HG02981 (cell line): ENCODE measurements at regions not wholly inside any gene's neighbourhood (a gene's known extent, or its start where the extent isn't known, plus 50 kb on each side); places are given as distances from the start of the nearest gene placed in this dataset.

ENCODE experiments used
- ATAC-seq: cut with Tn5 transposase; IDR thresholded peaks from one replicate; pipeline ENCODE4 v1.9.1; 2021; ENCODE audit warnings: mild to moderate bottlenecking, moderate library complexity; ENCODE audit not compliant: unreplicated experiment

DNA sequence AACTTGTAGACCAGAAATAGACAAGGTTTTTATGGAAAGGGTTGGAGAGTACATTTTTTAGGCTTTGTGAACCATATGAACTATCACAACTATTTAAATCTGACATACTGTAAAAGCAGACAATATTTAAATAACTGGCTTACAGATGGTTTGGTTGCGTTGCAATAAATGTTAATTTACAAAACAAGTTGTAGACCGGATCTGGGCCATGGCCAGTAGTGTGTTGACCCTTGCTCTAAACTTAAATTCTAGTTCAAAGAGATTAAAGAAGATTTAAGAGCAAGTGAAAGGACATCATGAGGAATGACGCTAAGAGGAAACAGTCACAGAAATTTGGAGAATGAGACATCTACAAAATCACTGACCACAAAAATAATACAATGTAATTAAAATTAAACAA, 652.7 kb downstream of the DCDC2C start:
- ATAC-seq, result no peak

DNA sequence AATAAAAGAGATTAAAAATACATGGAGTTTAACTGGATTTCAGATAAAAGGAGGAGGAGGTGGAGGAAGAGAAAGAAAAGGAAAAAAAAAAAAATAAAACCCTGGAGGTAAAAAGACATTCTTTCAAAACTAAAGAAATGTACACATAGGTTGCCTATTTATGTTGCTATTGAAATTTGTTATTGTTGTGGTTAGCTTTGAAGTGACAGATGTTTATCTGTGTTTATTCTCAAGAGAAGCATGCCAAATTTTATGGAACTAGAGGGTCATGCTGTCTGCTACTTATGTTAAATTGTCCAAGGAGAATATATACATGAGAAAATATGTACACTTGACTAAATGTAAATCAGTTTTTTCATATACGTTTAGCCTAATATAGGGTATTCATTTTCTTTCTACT, 653.2 kb downstream of the DCDC2C start:
- no peak for ATAC-seq

DNA sequence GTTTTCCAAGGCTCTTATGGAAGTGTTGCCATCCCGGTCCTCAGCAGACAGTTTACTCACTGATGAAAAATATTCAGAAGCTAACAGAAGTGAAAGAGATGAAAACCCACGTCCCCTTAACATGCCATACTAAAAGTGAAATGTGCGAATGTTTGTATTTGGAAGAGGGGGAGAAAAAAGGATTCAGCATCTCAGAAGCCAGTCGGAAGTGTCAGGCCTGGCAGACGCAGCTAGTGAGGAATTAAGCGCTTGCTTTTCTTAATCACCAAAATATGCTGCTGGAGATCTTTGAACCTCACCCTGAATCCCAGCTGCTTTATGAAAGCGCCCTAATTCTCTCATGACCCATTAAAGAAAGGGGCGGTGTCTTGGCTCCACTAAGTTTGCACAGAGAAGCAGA, 653.7 kb downstream of the DCDC2C start:
- no peak for ATAC-seq

DNA sequence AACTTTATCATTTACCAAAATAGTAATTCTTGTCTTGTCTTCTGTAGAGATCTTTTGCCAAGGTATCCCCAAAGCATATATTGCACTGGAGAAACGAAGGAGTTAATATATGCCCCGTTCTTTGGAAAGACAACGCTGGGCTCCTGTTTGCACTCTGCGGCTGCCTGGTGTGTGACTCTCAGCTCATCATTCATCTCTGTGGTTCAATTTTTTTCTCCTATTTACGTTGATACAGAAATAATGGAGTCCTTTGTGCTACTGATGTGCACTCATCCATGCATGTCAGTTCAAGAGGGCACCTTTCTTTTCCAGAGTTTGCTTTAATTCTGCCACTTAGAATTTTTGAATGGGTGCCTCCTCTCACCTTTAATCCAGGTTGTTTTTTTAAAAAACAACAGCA, 655.5 kb downstream of the DCDC2C start:
- ATAC-seq, result no peak

DNA sequence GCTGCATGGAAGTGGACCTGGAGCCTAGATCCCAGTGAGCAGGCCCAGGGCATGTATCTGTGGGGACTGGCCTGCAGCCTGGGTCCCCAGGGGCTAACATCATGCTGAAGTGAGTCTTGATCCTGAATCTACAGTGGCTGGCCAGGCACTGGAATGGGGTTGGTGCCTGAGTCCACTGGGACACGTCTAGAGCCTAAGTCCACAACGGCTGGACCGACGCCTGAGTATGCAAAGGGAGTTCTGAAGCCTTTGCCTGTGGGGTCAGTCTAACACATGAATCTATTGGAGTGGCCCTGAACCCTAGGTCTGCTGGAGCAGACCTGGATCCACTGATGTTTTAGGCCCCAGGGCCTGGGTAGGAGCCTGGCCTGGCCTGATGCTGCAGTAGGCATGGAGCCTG, 665.5 kb downstream of the DCDC2C start:
- ATAC-seq, result no peak

DNA sequence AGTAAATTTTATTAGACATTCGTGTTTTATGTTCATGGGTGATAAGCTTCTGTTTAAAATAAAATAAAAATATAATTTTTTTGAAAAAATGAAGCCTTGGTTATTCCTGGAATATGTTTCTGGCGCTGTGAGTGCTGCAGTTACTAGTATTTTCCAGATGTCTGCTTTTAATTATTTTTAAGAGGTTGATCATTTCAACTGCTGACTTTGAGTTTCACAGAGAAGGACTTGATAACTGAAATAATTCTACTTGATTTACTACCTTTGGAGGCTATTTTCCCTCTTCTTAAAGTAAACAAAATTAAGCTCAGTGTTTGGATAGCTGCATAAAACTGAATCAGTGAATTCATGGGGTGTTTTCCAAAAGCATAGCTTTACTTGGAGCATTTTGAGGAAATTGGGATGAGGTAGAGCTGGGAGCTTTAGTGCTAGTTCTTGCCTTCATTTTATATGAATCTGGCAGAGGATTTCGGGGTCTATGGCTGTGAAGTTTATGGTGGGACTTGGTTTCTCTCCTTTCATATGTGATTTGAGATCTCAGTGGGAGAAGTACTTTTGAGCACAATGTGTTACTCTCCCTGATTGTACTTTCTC, 666.5 kb downstream of the DCDC2C start:
- ATAC-seq, result no peak

DNA sequence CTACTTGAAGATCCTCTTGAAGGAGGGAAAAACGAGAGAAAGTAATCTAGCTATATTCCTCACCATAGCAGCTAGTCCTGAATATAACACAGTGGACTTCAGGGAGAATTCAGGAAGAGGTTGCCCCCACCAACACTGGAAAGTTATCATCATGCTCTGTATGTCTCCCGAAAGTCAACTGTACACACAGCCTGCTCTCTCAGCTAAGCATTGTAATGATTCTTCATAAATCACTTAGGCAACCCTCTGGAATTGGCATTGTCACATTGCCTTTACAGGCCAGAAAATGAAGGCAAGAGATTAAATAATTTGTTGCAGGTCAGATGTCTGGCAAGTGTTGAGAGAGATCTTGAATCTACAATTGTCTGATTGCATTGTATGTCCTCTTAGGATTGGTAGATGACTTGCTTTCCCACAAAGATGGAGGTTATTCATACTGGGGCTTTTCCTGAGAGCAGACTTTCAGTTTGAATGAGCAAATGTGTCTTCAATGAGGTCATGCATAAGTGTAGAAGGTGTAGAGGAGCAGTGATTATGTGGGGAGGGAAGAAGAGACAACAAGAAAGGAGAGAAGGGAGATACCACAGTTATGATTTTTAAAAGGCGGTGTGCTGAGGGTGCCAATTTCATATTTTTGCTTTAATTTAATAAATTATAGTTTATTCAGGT, 667.2 kb downstream of the DCDC2C start:
- no peak for ATAC-seq

DNA sequence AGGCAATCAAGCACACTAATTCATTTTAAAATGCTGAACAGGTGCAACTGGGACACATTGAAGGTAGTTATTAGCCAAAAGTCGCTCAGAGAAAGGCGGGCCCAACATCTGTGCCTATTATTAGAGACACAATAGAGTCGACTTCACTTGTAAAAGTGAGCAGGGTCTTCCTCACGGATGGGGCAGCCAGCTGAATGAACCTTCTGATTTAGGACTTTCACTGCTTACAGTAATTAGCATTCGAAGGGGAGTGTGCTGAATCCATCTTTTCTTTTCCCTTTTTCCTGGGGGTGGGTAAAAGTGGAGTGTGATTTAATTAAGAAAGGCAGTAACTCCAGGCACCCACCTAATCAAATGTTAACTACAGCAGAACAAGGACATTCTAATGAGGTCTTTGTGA, 677.7 kb downstream of the DCDC2C start:
- no peak for ATAC-seq

DNA sequence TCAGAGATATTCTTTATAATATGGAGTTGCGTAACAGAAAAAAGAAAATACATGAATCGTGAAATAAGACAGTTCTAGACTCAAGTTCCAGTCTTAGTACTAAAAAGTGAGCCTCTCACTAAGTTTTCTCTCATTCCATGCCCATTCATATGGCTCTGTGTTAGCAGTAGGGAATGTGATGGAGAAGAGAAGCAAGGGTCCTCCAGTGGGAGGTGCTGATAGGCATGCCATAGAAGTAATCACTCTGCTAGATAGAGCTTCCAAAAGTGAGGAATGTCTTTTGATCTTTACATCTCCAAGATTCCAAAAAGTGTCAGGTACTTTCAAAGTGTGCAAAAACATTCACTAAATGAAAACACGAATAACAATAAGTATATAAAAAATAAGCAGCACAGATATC, 678.4 kb downstream of the DCDC2C start:
- ATAC-seq, result no peak

DNA sequence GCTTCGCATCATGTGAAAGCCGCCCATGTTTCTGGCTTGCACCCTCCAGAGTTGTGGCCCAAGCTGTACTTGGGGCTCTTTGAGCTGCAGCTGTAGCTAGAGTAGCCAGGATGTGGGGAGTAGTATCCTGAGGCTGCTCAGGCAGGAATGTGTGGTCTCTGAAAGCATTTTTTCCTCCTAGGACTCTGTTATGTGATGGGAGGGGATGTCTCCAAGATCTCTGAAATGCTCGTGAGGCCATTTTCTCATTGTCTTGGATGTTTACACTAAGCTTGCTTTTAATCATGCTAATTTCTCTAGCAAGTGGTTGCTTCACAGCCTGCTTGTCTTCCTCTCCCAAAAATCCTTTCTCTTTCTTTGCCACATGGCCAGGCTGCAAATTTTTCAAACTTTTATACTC, 687.6 kb downstream of the DCDC2C start:
- no peak for ATAC-seq

DNA sequence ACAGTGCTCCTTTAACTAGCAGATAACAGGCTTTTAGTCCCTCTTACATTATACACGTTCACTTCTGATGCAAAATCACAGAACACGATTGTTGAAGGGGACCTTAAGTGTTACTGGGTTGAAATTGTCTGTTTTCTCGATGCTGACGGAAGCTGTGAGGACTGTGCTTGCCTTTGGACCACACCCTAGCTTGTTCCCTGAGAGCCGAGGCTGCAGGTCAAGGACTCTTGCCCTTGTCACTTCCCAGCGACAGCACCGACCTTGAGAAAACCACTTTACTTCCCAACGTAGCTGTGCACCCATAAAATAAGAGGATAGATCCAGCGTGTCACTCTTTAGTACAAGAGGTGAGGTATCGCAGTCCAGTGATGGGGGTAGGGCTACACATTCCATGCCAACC, 701.0 kb downstream of the DCDC2C start:
- no peak for ATAC-seq

DNA sequence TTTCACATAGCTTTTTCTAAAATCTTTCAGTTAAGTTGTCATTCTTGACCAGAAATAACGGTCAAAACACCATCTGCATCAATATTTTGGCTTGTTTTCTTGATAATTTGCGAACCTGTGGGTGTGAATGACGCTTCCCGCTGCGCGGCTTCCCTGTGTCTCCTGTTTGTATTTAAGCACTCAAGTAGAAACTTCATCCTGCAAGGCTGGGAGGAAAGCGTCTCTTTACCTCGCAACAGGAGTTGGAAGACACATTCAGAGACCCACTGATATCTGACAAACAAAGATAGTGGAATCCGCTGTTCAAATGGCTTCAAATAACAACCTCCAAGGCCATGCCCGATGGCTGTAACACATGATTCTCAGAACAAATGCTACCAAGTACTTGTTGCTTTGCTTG, 704.9 kb downstream of the DCDC2C start:
- no peak for ATAC-seq

DNA sequence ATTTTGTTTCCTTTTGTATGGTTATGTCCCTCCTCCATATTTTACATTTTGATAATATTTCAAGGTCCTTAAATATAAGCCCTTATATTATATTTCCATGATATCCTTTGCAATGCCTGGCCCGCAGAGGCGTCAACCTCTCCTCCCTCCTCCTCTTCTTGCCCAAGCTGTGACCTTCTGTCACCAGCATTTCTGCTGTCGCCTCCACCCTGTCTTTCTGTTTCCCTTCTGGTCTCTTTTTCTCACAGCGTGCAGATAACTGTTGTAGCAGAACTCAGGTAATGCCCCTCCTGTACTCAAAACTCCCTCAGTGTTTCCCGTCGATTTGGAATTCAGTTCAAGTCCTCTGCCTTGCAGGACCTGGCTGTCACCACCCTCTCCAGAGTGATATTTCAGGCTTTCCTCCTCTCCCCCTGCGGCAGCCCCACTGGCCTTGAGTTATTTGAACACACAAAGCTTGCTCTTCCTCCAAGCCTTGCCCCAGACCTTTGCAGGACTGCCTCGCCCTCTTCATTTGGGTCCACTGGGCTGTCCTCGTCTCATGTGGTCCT, 709.3 kb downstream of the DCDC2C start:
- no peak for ATAC-seq

DNA sequence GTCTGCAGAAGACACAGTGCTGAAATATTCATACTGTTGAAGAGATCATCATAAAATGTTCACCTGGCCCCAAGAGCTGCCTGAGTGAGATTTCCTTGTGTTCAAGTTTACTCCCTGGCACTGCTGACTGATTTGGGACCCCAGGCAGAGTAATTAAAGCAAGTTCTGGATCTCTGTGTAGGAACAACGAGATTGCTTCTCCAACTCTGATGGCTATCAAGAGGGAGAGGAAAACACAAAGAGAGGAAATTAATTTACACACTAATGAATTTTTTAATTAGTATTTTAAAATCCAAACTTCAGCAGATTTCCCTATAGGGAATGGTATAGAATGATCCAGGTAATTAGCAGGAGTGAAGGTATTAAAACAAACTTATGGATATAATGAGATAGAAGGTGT, 711.8 kb downstream of the DCDC2C start:
- ATAC-seq, result no peak

DNA sequence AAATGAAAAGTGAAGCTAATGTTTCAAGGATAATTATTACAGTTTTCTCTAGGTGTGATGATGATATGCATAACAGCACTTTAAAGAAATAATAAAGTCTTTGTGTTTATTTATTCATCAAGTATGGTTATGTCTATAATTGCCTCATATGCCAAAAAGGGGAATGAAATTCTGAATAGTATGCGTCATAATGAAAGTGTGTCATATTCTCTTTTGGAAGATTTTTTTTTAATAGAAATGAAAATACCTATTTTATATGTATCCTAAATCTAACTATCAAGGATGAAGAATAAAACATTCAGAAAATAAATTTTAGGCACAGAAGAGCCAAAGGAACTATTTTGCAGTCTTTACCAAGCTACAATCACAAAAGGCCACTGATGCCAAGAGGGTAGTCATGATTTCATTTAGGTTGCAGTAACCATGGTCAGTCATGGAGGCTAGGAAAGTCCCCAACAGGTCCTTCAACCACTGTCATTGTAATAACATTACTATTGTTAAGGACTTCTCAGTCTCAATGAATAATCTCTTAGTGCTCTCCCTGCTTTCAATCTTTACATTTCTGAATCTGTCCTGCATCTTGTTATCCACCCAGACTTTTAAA, 712.5 kb downstream of the DCDC2C start:
- ATAC-seq, result no peak

DNA sequence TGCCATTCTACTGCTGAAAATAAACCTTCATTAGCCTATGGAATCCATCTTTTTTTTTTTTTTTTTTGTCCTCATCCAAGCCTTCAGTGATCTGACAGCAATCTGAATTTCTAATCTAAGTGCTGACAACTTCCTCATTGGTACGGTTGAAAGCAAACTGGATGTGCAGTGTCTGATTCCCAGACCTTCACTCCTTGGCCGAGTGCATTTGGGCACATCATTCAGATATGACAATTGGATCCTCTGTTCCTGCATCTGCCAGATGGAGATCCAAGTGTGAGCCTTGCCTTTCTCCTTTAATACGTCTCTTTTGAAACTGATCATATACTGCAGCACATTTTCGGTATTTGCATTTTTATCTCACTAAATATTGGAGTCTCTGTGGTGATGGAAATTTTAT, 713.1 kb downstream of the DCDC2C start:
- ATAC-seq, result no peak

DNA sequence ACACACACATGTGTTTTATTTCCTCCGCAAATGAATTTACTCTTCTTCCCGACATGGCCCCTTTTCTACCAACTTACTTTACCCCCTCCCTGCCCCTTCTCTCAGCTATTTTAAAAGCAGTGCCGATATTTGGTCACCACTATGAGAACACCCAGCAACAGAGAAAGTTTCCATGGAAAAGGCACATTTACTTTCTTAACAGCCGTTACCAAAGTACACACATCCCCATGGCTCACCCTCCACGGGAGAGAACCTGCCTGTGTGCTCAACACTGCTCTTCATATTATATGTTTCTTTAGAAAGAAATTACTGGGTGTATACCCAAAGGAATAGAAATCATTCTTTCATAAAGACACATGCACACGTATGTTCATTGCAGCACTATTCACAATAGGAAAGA, 714.4 kb downstream of the DCDC2C start:
- ATAC-seq, result no peak

DNA sequence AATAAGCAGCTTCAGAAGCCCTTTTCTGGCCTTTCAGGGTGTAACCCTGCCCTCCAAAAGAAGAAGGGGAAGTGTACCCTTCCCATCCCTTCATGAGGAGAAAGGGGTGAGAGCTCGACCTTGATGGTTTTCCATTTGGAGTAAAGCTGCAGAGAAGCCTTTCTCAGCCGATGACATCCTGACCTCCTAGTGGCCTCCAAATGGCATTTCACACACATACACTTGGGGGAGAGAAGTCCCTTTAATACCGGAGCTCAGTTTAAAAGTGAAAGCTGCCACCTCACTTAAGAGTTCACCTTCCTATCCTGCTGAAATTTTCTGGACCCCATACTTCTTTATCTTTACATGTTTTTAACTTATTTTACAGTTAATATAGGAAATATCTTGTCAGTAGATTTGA, 716.7 kb downstream of the DCDC2C start:
- ATAC-seq, result no peak

DNA sequence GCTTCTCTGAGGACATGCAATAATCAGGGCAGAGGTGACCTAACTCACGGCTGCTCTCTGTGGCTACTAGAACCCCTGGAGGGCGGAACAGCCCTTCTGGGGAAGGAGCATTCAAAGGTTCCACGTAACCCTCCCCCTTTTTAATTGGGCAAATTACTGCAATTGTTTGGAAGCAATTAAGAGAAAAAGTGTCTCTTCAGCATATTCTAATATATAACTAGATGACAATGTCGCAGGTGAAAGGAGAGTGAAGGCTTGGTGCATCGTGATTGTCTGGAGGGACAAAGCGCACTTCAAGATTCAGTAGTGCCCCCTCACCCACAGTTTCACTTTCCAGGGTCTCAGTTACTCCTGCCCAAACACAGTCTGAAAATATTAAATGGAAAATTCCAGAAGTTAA, 720.8 kb downstream of the DCDC2C start:
- no peak for ATAC-seq

DNA sequence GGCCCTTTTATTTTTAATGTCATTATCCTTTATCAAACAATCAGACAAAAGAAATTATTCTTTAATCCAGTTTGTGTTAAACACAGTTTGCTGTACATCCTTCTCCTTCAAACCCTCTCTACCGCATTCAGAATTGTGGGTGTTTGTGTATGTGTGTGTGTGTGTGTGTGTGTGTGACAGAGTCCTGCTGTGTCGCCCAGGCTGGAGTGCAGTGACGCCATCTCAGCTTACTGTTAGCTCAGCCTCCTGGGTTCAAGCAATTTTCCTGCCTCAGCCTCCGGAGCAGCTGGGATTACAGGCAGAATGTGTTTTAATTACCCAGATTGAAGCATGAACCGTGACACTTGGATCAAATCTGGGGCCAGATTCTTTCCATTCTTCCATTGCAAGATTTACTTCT, 723.7 kb downstream of the DCDC2C start:
- ATAC-seq, result no peak

DNA sequence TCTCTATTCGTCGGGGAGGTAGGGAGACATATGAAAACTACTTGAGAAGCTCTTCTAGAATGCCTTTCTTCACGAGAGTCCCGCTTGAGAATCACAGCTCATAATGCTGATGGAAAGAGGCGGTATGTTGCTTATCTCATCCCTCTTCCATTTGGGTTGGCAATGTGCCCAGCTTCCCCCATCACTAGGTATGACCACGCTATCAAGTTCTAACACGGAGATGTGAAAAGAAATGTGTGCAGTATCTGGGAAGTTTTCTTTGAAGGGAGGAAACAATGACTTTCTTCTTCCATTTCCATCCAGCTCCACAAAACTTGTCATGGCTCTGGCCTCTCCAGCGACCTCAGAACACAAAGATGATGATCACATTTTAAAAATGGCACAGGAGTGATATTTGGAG, 742.4 kb downstream of the DCDC2C start:
- no peak for ATAC-seq

DNA sequence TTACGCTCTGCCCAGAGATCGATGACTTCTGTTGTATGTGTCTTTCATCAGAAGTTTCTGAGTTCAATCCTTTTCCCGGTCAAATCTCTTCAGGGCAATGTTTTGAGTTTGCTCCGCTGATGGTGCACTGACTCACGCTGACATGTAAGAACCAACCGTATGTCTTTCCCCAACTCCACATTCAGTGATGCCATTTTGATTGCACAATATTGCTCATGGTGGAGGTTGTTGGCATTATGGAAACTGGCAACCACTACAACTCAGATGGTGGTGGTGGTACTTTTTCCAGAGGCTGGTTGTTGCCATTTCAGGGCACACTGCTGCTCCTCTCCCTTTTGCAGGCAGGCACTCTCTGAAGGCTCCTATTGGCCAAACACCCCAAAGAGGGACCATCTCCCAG, 751.5 kb downstream of the DCDC2C start:
- ATAC-seq, result no peak
